B cell (primary cell): ENCODE measurements at regions not wholly inside any gene's neighbourhood (a gene's known extent, or its start where the extent isn't known, plus 50 kb on each side); places are given as distances from the start of the nearest gene placed in this dataset.

ENCODE experiments used
- ATAC-seq: fragments of 200-7000 bp; cut with Tn5 transposase; one replicate; pipeline ENCODE4 v1.10.0; 2021; ENCODE audit warnings: low read depth, mild to moderate bottlenecking, moderate number of reproducible peaks, moderate library complexity
- CTCF ChIA-PET: fragments of 350-600 bp; sonication (Branson Sonifier 250); formaldehyde crosslinking; loops from one replicate; lab custom pipeline; 2021; ENCODE audit warnings: antibody characterized with exemption, inconsistent platforms; lab: Charles Lee
- POLR2A ChIA-PET: fragments of 350-600 bp; sonication (Branson Sonifier 250); formaldehyde crosslinking; loops from one replicate; lab custom pipeline; 2021; ENCODE audit warnings: antibody characterized with exemption; lab: Charles Lee
- DNase-seq: peaks from one replicate; pipeline ENCODE4 v3.0.0; 2013
- H2AFZ ChIP-seq: 2 replicates; pipeline ENCODE4 v1.6.1; 2012; ENCODE audit warnings: mild to moderate bottlenecking, low read depth, low read length; ENCODE audit not compliant: insufficient read depth, poor library complexity, severe bottlenecking
- H3K27ac ChIP-seq, 2 donors: 1 replicate in 1 of 2; 2 replicates in 1 of 2; pipeline ENCODE4 v1.5.1; 2012 to 2013; ENCODE audit warnings: low read length in 2 of 2, mild to moderate bottlenecking in 2 of 2, moderate library complexity in 1 of 2
- H3K27me3 ChIP-seq, 4 experiments: fragments of 200-600 bp in 1 of 4; sonication (generic) in 1 of 4; replicated peaks in 1 of 4; 1 replicate in 2 of 4; 2 replicates in 2 of 4; pipeline versions ENCODE4 v1.6.1 to v1.7.0; 2013 to 2016; ENCODE audit warnings: low read length in 3 of 4, mild to moderate bottlenecking in 2 of 4, mixed read lengths in 1 of 4, moderate library complexity in 1 of 4; ENCODE audit not compliant: insufficient read depth in 4 of 4, control insufficient read depth in 3 of 4; ENCODE audit errors: control extremely low read depth in 1 of 4
- H3K36me3 ChIP-seq, 2 experiments: replicated peaks in 1 of 2; 1 replicate in 1 of 2; 2 replicates in 1 of 2; pipeline versions ENCODE4 v1.6.1 to v1.7.1; 2013; ENCODE audit warnings: low read length in 1 of 2; ENCODE audit not compliant: insufficient read depth in 2 of 2, control insufficient read depth in 1 of 2; ENCODE audit errors: control extremely low read depth in 1 of 2, extremely low read depth in 1 of 2
- H3K4me1 ChIP-seq, 2 donors: fragments of 200-600 bp in 1 of 2; sonication (generic) in 1 of 2; 1 replicate in 1 of 2; 2 replicates in 1 of 2; pipeline versions ENCODE4 v1.5.1 to v1.6.1; 2013 to 2017; ENCODE audit warnings: low read length in 2 of 2; ENCODE audit not compliant: control insufficient read depth in 2 of 2, insufficient read depth in 2 of 2
- H3K4me2 ChIP-seq: replicated peaks from 2 replicates; pipeline ENCODE3; 2012; ENCODE audit warnings: mild to moderate bottlenecking, low read depth, low read length; ENCODE audit not compliant: poor library complexity, severe bottlenecking
- H3K4me3 ChIP-seq, 5 experiments: fragments of 200-600 bp in 1 of 5; sonication (generic) in 1 of 5; 1 replicate in 3 of 5; 2 replicates in 2 of 5; pipeline versions ENCODE4 v1.5.1 to v1.7.0; 2011 to 2016; ENCODE audit warnings: low read length in 4 of 5, mild to moderate bottlenecking in 4 of 5, low read depth in 2 of 5, control low read depth in 1 of 5, moderate library complexity in 1 of 5; ENCODE audit not compliant: insufficient read depth in 1 of 5; ENCODE audit errors: control extremely low read depth in 1 of 5, extremely low read depth in 1 of 5
- H3K79me2 ChIP-seq: fragments of 200-600 bp; sonication (generic); one replicate; pipeline ENCODE4 v1.6.0; 2016; ENCODE audit warnings: low read length; ENCODE audit not compliant: control insufficient read depth, insufficient read depth
- H3K9ac ChIP-seq: fragments of 200-600 bp; sonication (generic); 2 replicates; pipeline ENCODE4 v1.6.1; 2017; ENCODE audit warnings: mild to moderate bottlenecking, low read length, moderate library complexity
- H3K9me3 ChIP-seq, 3 donors: one replicate each; pipeline versions ENCODE4 v1.6.1 to v1.7.1; 2013; ENCODE audit warnings: low read length in 2 of 3; ENCODE audit not compliant: control insufficient read depth in 2 of 3, insufficient read depth in 1 of 3; ENCODE audit errors: control extremely low read depth in 1 of 3
- H4K20me1 ChIP-seq: 2 replicates; pipeline ENCODE4 v1.6.0; 2012; ENCODE audit warnings: mild to moderate bottlenecking, low read length; ENCODE audit not compliant: insufficient read depth, control insufficient read depth, poor library complexity, severe bottlenecking
- H3K27ac Mint-ChIP-seq: one replicate; pipeline ENCODE4 v1.8.0; 2021; ENCODE audit warnings: mixed read lengths
- H3K27me3 Mint-ChIP-seq: one replicate; pipeline ENCODE4 v1.8.0; 2021; ENCODE audit warnings: mixed read lengths
- H3K4me1 Mint-ChIP-seq: one replicate; pipeline ENCODE4 v1.8.0; 2021; ENCODE audit warnings: mixed read lengths
- H3K4me3 Mint-ChIP-seq: one replicate; pipeline ENCODE4 v1.8.0; 2021; ENCODE audit warnings: mixed read lengths
- H3K9me3 Mint-ChIP-seq: one replicate; pipeline ENCODE4 v1.8.0; 2022; ENCODE audit warnings: mixed read lengths; ENCODE audit not compliant: insufficient read depth
- EZH2 ChIP-seq: IDR thresholded peaks from 2 replicates; pipeline ENCODE4 v1.6.1; 2012; ENCODE audit warnings: borderline replicate concordance, low read depth, mild to moderate bottlenecking, moderate library complexity, low read length; ENCODE audit not compliant: insufficient read depth, poor library complexity, severe bottlenecking
- WGBS: methylation state at CpG from one replicate; pipeline ENCODE4 v1.1.5; 2013; ENCODE audit warnings: missing lambda C conversion rate; ENCODE audit not compliant: insufficient coverage; 5-methylcytosine and 5-hydroxymethylcytosine counted together
- intact Hi-C: fragments of 100-400 bp; cut with micrococcal nuclease; formaldehyde crosslinking; loops from one replicate; pipeline ENCODE4 v1.10.0; 2022
- TF ChIP-seq, protein P1 (sequence below): fragments of 200-600 bp; IDR thresholded peaks from one replicate; pipeline ENCODE4 v1.8.0; 2022; ENCODE audit warnings: antibody characterized with exemption, mild to moderate bottlenecking

DNA sequence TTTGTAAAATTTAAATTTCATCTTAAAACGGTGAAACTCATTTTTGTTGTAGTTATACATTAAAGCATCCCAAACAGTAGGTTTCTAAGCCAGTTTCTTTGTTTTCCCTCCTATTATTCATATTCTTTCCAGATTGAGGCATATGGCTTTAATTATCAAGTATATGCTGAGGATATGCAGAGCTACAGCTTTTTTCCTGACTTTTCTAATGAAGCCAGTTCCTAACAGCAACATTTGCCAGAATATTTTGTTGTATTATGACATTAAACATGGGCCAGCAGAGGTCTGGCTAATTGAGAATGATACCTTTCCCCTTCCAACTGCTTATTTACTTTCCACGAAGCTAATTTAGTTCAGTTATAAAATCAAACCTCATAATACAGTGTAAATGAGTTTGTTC lies 75.3 kb downstream of the SLIT2 start:
- Histone ChIP-seq H3K36me3 (no peaks in the 10 kb centered on the region), H3K27ac (no peak overlapping the region), H3K4me1 (no peaks in the 10 kb centered on the region), H3K79me2 (no peaks in the 10 kb centered on the region), H3K9me3 (no peaks in the 10 kb centered on the region), H3K9ac (no peak overlapping the region), H3K27me3 (no peaks in the 10 kb centered on the region), H3K4me3 (no peak overlapping the region), H3K4me2 (no peak overlapping the region), H4K20me1 (no peaks in the 10 kb centered on the region), H2AFZ (no peak overlapping the region)
- POLR2A ChIA-PET = no interaction called here
- no peak overlapping the region for H3K27ac Mint-ChIP-seq
- H3K4me3 Mint-ChIP-seq = no peak overlapping the region
- CTCF ChIA-PET = no interaction called here
- H3K4me1 Mint-ChIP-seq = no peaks in the 10 kb centered on the region
- H3K27me3 Mint-ChIP-seq = no peaks in the 10 kb centered on the region
- DNase-seq = no peak
- TF ChIP-seq, protein P1, sequence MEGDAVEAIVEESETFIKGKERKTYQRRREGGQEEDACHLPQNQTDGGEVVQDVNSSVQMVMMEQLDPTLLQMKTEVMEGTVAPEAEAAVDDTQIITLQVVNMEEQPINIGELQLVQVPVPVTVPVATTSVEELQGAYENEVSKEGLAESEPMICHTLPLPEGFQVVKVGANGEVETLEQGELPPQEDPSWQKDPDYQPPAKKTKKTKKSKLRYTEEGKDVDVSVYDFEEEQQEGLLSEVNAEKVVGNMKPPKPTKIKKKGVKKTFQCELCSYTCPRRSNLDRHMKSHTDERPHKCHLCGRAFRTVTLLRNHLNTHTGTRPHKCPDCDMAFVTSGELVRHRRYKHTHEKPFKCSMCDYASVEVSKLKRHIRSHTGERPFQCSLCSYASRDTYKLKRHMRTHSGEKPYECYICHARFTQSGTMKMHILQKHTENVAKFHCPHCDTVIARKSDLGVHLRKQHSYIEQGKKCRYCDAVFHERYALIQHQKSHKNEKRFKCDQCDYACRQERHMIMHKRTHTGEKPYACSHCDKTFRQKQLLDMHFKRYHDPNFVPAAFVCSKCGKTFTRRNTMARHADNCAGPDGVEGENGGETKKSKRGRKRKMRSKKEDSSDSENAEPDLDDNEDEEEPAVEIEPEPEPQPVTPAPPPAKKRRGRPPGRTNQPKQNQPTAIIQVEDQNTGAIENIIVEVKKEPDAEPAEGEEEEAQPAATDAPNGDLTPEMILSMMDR = no peak
- TF ChIP-seq EZH2 = no peak
- no peak for ATAC-seq
- no peaks in the 10 kb centered on the region for H3K9me3 Mint-ChIP-seq
- intact Hi-C loops = no loop called here
- WGBS = no CpG with 5 or more reads among the region's 2 CpGs

DNA sequence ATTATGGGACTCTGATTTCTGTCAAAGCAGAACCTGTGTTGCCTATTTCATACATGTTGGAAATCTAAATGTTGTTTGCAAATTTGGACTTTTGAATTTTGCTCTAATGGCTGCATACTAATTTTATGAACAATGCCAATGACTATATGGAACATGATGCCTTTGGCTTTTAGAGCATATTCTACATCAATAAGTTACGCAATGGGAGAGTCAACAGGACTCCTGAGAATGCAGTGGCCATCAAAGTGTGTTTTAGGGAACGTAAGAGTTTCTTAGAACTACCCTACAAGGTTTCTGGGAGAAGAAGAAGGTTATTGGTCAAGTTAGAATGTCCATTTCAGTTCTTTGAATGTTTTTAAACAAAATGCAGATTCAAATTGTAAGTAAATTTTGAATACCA lies 76.1 kb downstream of the SLIT2 start:
- no CpG with 5 or more reads among the region's 2 CpGs for WGBS
- Histone ChIP-seq H3K79me2 (no peaks in the 10 kb centered on the region), H3K4me2 (no peak overlapping the region), H4K20me1 (no peaks in the 10 kb centered on the region), H3K4me1 (no peaks in the 10 kb centered on the region), H3K4me3 (no peak overlapping the region), H3K9ac (no peak overlapping the region), H3K36me3 (no peaks in the 10 kb centered on the region), H3K27ac (no peak overlapping the region), H3K27me3 (no peaks in the 10 kb centered on the region), H2AFZ (no peak overlapping the region), H3K9me3 (no peaks in the 10 kb centered on the region)
- CTCF ChIA-PET = no interaction called here
- no peak for ATAC-seq
- intact Hi-C loops = no loop called here
- H3K27ac Mint-ChIP-seq = no peak overlapping the region
- no peaks in the 10 kb centered on the region for H3K4me1 Mint-ChIP-seq
- POLR2A ChIA-PET = no interaction called here
- TF ChIP-seq, protein P1 = no peak
- no peak for TF ChIP-seq EZH2
- H3K27me3 Mint-ChIP-seq = no peaks in the 10 kb centered on the region
- no peak overlapping the region for H3K4me3 Mint-ChIP-seq
- no peak for DNase-seq
- no peaks in the 10 kb centered on the region for H3K9me3 Mint-ChIP-seq
